B cell (primary cell): ENCODE measurements at regions not wholly inside any gene's neighbourhood (a gene's known extent, or its start where the extent isn't known, plus 50 kb on each side); places are given as distances from the start of the nearest gene placed in this dataset.
"Not testable (repeated sequence)": the region's sequence is repeated elsewhere in the genome, so short reads cannot be mapped to it uniquely, and the experiment has no call there.

Experiments used
- EZH2 ChIP-seq: IDR thresholded peaks from 2 replicates; pipeline ENCODE4 v1.6.1; 2012; ENCODE audit warnings: borderline replicate concordance, low read depth, mild to moderate bottlenecking, moderate library complexity, low read length; ENCODE audit not compliant: insufficient read depth, poor library complexity, severe bottlenecking
- TF ChIP-seq, protein P1 (sequence below): fragments of 200-600 bp; IDR thresholded peaks from one replicate; pipeline ENCODE4 v1.8.0; 2022; ENCODE audit warnings: antibody characterized with exemption, mild to moderate bottlenecking

DNA sequence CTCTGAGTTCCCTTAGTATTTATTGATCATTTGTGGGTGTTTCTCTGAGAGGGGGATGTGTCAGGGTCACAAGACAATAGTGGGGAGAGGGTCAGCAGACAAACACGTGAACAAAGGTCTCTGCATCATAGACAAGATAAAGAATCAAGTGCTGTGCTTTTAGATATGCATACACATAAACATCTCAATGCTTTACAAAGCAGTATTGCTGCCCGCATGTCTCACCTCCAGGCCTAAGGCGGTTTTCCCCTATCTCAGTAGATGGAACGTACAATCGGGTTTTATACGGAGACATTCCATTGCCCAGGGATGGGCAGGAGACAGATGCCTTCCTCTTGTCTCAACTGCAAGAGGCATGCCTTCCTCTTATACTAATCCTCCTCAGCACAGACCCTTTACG lies 523.5 kb downstream of the UQCRFS1 start:
- TF ChIP-seq, protein P1, sequence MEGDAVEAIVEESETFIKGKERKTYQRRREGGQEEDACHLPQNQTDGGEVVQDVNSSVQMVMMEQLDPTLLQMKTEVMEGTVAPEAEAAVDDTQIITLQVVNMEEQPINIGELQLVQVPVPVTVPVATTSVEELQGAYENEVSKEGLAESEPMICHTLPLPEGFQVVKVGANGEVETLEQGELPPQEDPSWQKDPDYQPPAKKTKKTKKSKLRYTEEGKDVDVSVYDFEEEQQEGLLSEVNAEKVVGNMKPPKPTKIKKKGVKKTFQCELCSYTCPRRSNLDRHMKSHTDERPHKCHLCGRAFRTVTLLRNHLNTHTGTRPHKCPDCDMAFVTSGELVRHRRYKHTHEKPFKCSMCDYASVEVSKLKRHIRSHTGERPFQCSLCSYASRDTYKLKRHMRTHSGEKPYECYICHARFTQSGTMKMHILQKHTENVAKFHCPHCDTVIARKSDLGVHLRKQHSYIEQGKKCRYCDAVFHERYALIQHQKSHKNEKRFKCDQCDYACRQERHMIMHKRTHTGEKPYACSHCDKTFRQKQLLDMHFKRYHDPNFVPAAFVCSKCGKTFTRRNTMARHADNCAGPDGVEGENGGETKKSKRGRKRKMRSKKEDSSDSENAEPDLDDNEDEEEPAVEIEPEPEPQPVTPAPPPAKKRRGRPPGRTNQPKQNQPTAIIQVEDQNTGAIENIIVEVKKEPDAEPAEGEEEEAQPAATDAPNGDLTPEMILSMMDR, result not testable (repeated sequence)
- TF ChIP-seq EZH2, result not testable (repeated sequence)
